HK-2 (cell line): ENCODE measurements at regions not wholly inside any gene's neighbourhood (a gene's known extent, or its start where the extent isn't known, plus 50 kb on each side); places are given as distances from the start of the nearest gene placed in this dataset.
"Not testable (repeated sequence)": the region's sequence is repeated elsewhere in the genome, so short reads cannot be mapped to it uniquely, and the experiment has no call there.

Source experiments
- DNase-seq: peaks from one replicate; pipeline ENCODE4 v3.0.0-alpha.2; 2018; ENCODE audit not compliant: unreplicated experiment

- DNase-seq, result not testable (repeated sequence)
Measured at GRCh38 chr5:166145107-166145506, 2146.3 kb upstream of the WWC1 start.

- no peak for DNase-seq
Measured at GRCh38 chr5:166163996-166164610, 2127.3 kb upstream of the WWC1 start.

- no peak for DNase-seq
Measured at GRCh38 chr5:166165596-166165995, 2125.8 kb upstream of the WWC1 start.

GRCh38 chr5:166166071-166166470, 2125.4 kb upstream of the WWC1 start:
- DNase-seq, result no peak

GRCh38 chr5:166172597-166172996, 2118.8 kb upstream of the WWC1 start:
- no peak for DNase-seq

GRCh38 chr5:166178411-166179080, 2112.9 kb upstream of the WWC1 start:
- no peak for DNase-seq

GRCh38 chr5:166185185-166185584, 2106.3 kb upstream of the WWC1 start:
- no peak for DNase-seq

- no peak for DNase-seq
Measured at GRCh38 chr5:166188501-166189325, 2102.7 kb upstream of the WWC1 start.

GRCh38 chr5:166192696-166193095, 2098.7 kb upstream of the WWC1 start:
- DNase-seq, result no peak

- DNase-seq, result no peak
Measured at GRCh38 chr5:166195981-166196380, 2095.5 kb upstream of the WWC1 start.

- DNase-seq, result no peak
Measured at GRCh38 chr5:166200532-166200931, 2090.9 kb upstream of the WWC1 start.

GRCh38 chr5:166211640-166212039, 2079.8 kb upstream of the WWC1 start:
- no peak for DNase-seq

- DNase-seq, result no peak
Measured at GRCh38 chr5:166236327-166236726, 2055.1 kb upstream of the WWC1 start.

GRCh38 chr5:166240705-166241104, 2050.7 kb upstream of the WWC1 start:
- no peak for DNase-seq

GRCh38 chr5:166245556-166245955, 2045.9 kb upstream of the WWC1 start:
- DNase-seq, result no peak

- DNase-seq, result no peak
Measured at GRCh38 chr5:166251786-166252185, 2039.7 kb upstream of the WWC1 start.

- DNase-seq, result no peak
Measured at GRCh38 chr5:166257661-166258060, 2033.8 kb upstream of the WWC1 start.

GRCh38 chr5:166262395-166262794, 2029.0 kb upstream of the WWC1 start:
- DNase-seq, result no peak

- no peak for DNase-seq
Measured at GRCh38 chr5:166267907-166268306, 2023.5 kb upstream of the WWC1 start.

- no peak for DNase-seq
Measured at GRCh38 chr5:166270712-166271111, 2020.7 kb upstream of the WWC1 start.

GRCh38 chr5:166276006-166276405, 2015.4 kb upstream of the WWC1 start:
- no peak for DNase-seq

- no peak for DNase-seq
Measured at GRCh38 chr5:166279828-166280227, 2011.6 kb upstream of the WWC1 start.

- DNase-seq, result no peak
Measured at GRCh38 chr5:166281433-166281832, 2010.0 kb upstream of the WWC1 start.
